Type B pancreatic cell (in vitro differentiated cells): ENCODE measurements at regions not wholly inside any gene's neighbourhood (a gene's known extent, or its start where the extent isn't known, plus 50 kb on each side); places are given as distances from the start of the nearest gene placed in this dataset.

Experiments used
- DNase-seq: peaks from one replicate; pipeline ENCODE4 v3.0.0; 2021; ENCODE audit warnings: mixed read lengths; ENCODE audit not compliant: unreplicated experiment; ENCODE audit errors: extremely low spot score
- H3K27ac Mint-ChIP-seq: 2 replicates; pipeline ENCODE4 v1.8.0; 2021; ENCODE audit warnings: mild to moderate bottlenecking, mixed read lengths
- H3K27me3 Mint-ChIP-seq: 2 replicates; pipeline ENCODE4 v1.8.0; 2021; ENCODE audit warnings: mixed read lengths
- H3K36me3 Mint-ChIP-seq: 2 replicates; pipeline ENCODE4 v1.8.0; 2021; ENCODE audit warnings: mixed read lengths
- H3K4me1 Mint-ChIP-seq: one replicate; pipeline ENCODE4 v1.8.0; 2021; ENCODE audit warnings: mixed read lengths; ENCODE audit not compliant: unreplicated experiment
- H3K4me3 Mint-ChIP-seq: 2 replicates; pipeline ENCODE4 v1.8.0; 2021; ENCODE audit warnings: mild to moderate bottlenecking, mixed read lengths
- H3K9me3 Mint-ChIP-seq: 2 replicates; pipeline ENCODE4 v1.8.0; 2021; ENCODE audit warnings: mixed read lengths
- CTCF ChIP-seq: fragments of 200-600 bp; sonication (generic); conservative IDR thresholded peaks from 2 replicates; pipeline ENCODE4 v1.5.0; 2021; ENCODE audit warnings: antibody characterized with exemption, mild to moderate bottlenecking

DNA sequence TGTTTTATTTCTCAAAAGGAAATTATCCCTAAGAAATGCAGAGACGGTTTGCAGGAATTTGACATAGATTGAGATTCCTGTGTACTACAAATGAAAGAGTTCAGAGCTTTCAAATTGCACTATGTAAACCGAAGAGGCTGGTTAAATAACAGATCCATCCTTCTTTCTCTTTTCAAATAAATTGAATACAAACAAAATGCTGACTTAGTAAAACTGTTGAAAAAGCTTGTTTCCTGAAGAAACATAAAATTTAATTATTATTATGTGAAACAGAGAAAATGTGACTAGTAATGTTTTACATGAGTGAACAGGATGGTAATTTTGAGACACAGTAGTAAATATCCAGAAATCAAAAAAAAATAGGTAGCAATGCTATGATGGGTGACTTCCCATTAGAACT lies 441.2 kb downstream of the LRRIQ3 start:
- Mint-ChIP-seq H3K4me3 (no peak overlapping the region), H3K36me3 (no peaks in the 10 kb centered on the region), H3K9me3 (no peaks in the 10 kb centered on the region), H3K27ac (no peak overlapping the region), H3K4me1 (no peaks in the 10 kb centered on the region), H3K27me3 (no peaks in the 10 kb centered on the region)
- TF ChIP-seq CTCF = no peak
- DNase-seq = no peak

GRCh38 chr1:73755649-73756048 lies 442.3 kb downstream of the LRRIQ3 start:
- H3K4me3 Mint-ChIP-seq = no peak overlapping the region
- no peak for DNase-seq
- no peaks in the 10 kb centered on the region for H3K36me3 Mint-ChIP-seq
- no peaks in the 10 kb centered on the region for H3K9me3 Mint-ChIP-seq
- H3K4me1 Mint-ChIP-seq = no peaks in the 10 kb centered on the region
- TF ChIP-seq CTCF = no peak
- no peak overlapping the region for H3K27ac Mint-ChIP-seq
- no peaks in the 10 kb centered on the region for H3K27me3 Mint-ChIP-seq

GRCh38 chr1:73749996-73750395 lies 448.0 kb downstream of the LRRIQ3 start:
- H3K4me1 Mint-ChIP-seq = no peaks in the 10 kb centered on the region
- no peak for DNase-seq
- H3K27me3 Mint-ChIP-seq = no peaks in the 10 kb centered on the region
- H3K9me3 Mint-ChIP-seq = no peaks in the 10 kb centered on the region
- H3K4me3 Mint-ChIP-seq = no peak overlapping the region
- H3K36me3 Mint-ChIP-seq = no peaks in the 10 kb centered on the region
- H3K27ac Mint-ChIP-seq = no peak overlapping the region
- no peak for TF ChIP-seq CTCF

- Mint-ChIP-seq H3K4me3 (no peak overlapping the region), H3K9me3 (peaks cover 4% of the 10 kb centered on the region), H3K27ac (no peak overlapping the region), H3K27me3 (no peaks in the 10 kb centered on the region), H3K36me3 (no peaks in the 10 kb centered on the region), H3K4me1 (no peaks in the 10 kb centered on the region)
- no peak for DNase-seq
- no peak for TF ChIP-seq CTCF
Observed at GRCh38 chr1:73744985-73745384, 453.0 kb downstream of the LRRIQ3 start.

- Mint-ChIP-seq H3K27ac (no peak overlapping the region), H3K4me1 (no peaks in the 10 kb centered on the region), H3K36me3 (no peaks in the 10 kb centered on the region), H3K9me3 (no peaks in the 10 kb centered on the region), H3K27me3 (no peaks in the 10 kb centered on the region), H3K4me3 (no peak overlapping the region)
- no peak for TF ChIP-seq CTCF
- no peak for DNase-seq
Observed at GRCh38 chr1:73736125-73736524, 461.9 kb downstream of the LRRIQ3 start.

DNA sequence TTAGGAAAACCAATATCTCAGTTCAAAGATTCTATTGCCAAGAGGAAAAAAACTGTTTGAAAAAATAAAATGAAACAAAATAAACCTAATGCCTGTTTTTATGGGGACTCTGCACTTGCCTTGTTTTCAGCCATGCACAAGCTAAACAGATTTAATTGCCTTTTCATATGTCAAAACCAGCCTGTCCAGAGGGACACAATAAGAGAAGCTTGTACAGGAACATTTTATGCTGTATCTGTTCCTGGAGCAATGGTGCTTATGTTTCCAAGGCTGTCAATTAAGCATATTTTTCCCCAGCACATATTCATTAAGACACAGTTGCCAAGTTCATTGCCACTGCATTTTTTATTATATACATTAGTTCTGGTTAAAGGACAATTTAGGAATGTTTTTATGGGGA lies 470.9 kb downstream of the LRRIQ3 start:
- no peaks in the 10 kb centered on the region for H3K36me3 Mint-ChIP-seq
- H3K9me3 Mint-ChIP-seq = no peaks in the 10 kb centered on the region
- DNase-seq = no peak
- H3K27me3 Mint-ChIP-seq = no peaks in the 10 kb centered on the region
- no peak overlapping the region for H3K27ac Mint-ChIP-seq
- no peak overlapping the region for H3K4me3 Mint-ChIP-seq
- H3K4me1 Mint-ChIP-seq = no peaks in the 10 kb centered on the region
- no peak for TF ChIP-seq CTCF
